Activated T-helper 1 cell treated with anti-CD3 and anti-CD28 coated beads, Interleukin-2, amount 50 U/mL, for 16 hours (primary cell): ENCODE measurements at regions not wholly inside any gene's neighbourhood (a gene's known extent, or its start where the extent isn't known, plus 50 kb on each side); places are given as distances from the start of the nearest gene placed in this dataset.

Experiments
- DNase-seq, 2 donors: peaks; one replicate each; pipeline ENCODE4 v3.0.0-alpha.2; 2020; ENCODE audit warnings: low read depth in 1 of 2, low spot score in 1 of 2

DNA sequence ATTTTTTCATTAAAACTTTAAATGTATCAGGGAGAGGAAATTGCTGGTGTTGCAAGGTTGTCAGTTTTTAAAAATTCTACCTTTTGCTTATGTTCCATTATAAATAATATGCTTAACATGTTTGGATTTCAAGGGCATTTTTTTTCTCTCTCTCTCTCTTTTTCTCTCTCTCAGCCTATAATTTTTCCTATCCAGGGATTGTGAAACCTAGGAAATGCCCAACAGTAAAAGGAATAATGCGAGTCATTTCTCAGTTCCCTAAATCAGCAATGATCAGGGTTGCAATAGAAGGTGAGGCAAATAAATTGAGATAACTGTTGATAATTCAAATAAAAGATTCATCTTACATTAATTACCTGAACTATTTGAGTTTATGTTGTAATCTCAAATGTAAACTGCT is 53.2 kb upstream of the IFNGR1 start:
- no peak for DNase-seq

DNA sequence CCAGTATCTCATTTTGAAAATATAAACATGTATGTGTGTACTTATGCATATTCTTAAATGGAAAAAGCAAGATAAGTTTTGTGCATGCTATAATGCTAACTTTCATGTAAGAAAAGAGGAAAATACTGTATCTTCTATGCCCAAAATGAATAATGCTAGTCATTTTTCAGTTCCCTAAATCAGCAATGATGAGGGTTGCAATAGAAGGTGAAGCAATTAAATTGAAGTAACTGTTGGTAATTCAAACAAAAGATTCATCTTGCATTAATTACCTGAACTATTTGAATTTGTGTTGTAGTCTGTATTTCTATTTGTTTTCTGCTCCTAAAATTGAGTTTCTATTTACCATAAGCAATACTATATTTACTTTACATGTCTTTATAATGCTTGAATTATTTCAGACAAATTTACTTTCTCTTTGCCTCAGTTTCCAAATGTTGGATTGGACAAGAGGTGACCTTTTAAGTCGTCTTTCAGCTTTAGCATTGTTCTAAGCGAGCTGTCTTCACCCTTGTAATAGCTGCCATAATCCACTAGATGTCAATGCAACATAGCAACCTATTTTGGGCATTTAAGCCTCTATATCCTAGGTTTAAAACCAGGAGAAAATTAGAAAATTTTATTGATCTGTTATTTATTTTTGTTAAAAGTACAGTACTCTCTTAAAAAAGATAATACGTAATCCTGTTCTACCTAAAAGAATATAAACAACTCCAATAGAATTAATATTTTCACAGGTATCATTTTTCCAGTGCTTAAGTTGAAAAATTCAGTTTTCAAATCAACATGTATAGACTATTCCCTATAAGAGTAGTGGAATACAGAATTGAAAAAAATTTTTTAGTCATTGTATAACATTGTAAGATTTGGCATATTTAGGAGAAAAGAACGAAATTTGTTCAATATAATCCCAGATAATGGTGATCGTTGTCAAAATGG is 52.3 kb upstream of the IFNGR1 start:
- no peak for DNase-seq

DNA sequence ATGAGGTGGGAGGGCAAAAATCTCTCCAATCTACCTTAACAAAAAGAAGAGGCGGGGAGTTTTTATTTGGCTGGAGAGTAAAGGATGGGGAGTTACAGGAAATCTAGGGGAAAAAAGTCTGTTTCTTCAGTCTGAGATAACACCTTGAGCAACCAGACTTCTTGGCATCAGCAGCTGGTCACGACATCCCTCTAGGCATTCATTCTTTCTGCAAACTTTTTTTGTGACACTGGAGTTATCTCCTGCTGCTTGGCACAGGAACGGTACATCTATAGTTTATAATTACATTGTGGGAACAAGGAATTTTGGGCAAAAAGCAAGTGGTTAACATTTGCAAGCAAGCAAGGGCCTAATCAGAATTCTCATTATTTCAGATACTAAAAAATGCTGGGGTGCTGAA is 50.6 kb upstream of the IFNGR1 start:
- DNase-seq: no peak

DNA sequence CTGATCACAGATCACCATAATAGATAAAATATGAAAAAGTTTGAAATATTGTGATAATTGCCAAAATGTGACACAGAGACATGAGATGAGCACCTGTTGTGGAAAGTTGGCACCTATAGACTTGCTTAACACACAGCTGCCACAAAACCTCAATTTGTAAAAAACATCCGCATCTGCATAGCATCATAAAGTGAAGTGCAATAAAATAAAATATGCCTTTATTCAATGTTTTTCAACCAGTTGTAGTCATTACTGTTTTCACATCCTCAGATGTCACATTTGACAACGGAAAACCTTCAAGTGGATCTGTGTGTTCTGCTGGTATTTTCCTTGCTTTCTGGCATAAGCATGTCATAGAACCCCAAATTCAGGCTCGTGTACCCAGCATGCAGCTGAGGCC is 50.2 kb upstream of the IFNGR1 start:
- no peak for DNase-seq
